ENCODE measurements at regions not wholly inside any gene's neighbourhood (a gene's known extent, or its start where the extent isn't known, plus 50 kb on each side); places are given as distances from the start of the nearest gene placed in this dataset.

GRCh38 chr22:44442186-44442815, 55.7 kb downstream of the RTL6 start:
- no peak for TF ChIP-seq CTCF (IDR thresholded peaks at IDR 0.05; ENCODE audit: low read depth, low read length)
- no peak overlapping the region for H3K4me3 ChIP-seq (ENCODE audit: low read depth, low read length)

- H3K4me3 ChIP-seq (ENCODE audit: low read depth, low read length), result no peak overlapping the region
- TF ChIP-seq CTCF (IDR thresholded peaks at IDR 0.05; ENCODE audit: low read depth, low read length), result no peak
Observed at GRCh38 chr22:44441401-44442185, 56.4 kb downstream of the RTL6 start.

- no peak for TF ChIP-seq CTCF (IDR thresholded peaks at IDR 0.05; ENCODE audit: low read depth, low read length)
- H3K4me3 ChIP-seq (ENCODE audit: low read depth, low read length), result no peak overlapping the region
Observed at GRCh38 chr22:44440224-44441160, 57.5 kb downstream of the RTL6 start.

- no peak for TF ChIP-seq CTCF (IDR thresholded peaks at IDR 0.05; ENCODE audit: low read depth, low read length)
Observed at GRCh38 chr22:44439356-44440223, 58.4 kb downstream of the RTL6 start.

GRCh38 chr22:44438481-44439131, 59.4 kb downstream of the RTL6 start:
- no peak for TF ChIP-seq CTCF (IDR thresholded peaks at IDR 0.05; ENCODE audit: low read depth, low read length)
- no peak overlapping the region for H3K4me3 ChIP-seq (ENCODE audit: low read depth, low read length)

More at GRCh38 chr22:44439356-44440223, 58.4 kb downstream of the RTL6 start:
- no peak overlapping the region for H3K4me3 ChIP-seq (ENCODE audit: low read depth, low read length)

GRCh38 chr22:44438056-44438455, 60.0 kb downstream of the RTL6 start:
- TF ChIP-seq CTCF (IDR thresholded peaks at IDR 0.05; ENCODE audit: low read depth, low read length), result no peak
- no peak overlapping the region for H3K4me3 ChIP-seq (ENCODE audit: low read depth, low read length)
